NCI-H345 treated with DMSO at 0.1 percent for 48 hours (cell line): ENCODE measurements at regions not wholly inside any gene's neighbourhood (a gene's known extent, or its start where the extent isn't known, plus 50 kb on each side); places are given as distances from the start of the nearest gene placed in this dataset.
"Not testable (repeated sequence)": the region's sequence is repeated elsewhere in the genome, so short reads cannot be mapped to it uniquely, and the experiment has no call there.

Experiments used
- DNase-seq: peaks from one replicate; lab custom pipeline; 2025; ENCODE audit not compliant: unreplicated experiment; lab: John Stamatoyannopoulos, UW

GRCh38 chr5:126139086-126139485, 284.1 kb upstream of the GRAMD2B start:
- no peak for DNase-seq

GRCh38 chr5:126139773-126140172, 283.4 kb upstream of the GRAMD2B start:
- no peak for DNase-seq

GRCh38 chr5:126143622-126144021, 279.6 kb upstream of the GRAMD2B start:
- no peak for DNase-seq

GRCh38 chr5:126150319-126150718, 272.9 kb upstream of the GRAMD2B start:
- DNase-seq, result not testable (repeated sequence)

- not testable (repeated sequence) for DNase-seq
Measured at GRCh38 chr5:126155298-126155697, 267.9 kb upstream of the GRAMD2B start.

GRCh38 chr5:126166368-126166767, 256.8 kb upstream of the GRAMD2B start:
- DNase-seq, result no peak

- DNase-seq, result no peak
Measured at GRCh38 chr5:126168785-126169184, 254.4 kb upstream of the GRAMD2B start.

- no peak for DNase-seq
Measured at GRCh38 chr5:126171916-126172315, 251.3 kb upstream of the GRAMD2B start.

- DNase-seq, result no peak
Measured at GRCh38 chr5:126172812-126173211, 250.4 kb upstream of the GRAMD2B start.

- no peak for DNase-seq
Measured at GRCh38 chr5:126178521-126178920, 244.7 kb upstream of the GRAMD2B start.

- DNase-seq, result no peak
Measured at GRCh38 chr5:126182971-126183695, 240.1 kb upstream of the GRAMD2B start.

GRCh38 chr5:126184474-126184873, 238.7 kb upstream of the GRAMD2B start:
- DNase-seq, result no peak

- no peak for DNase-seq
Measured at GRCh38 chr5:126186210-126186609, 237.0 kb upstream of the GRAMD2B start.

GRCh38 chr5:126188804-126189203, 234.4 kb upstream of the GRAMD2B start:
- no peak for DNase-seq

- no peak for DNase-seq
Measured at GRCh38 chr5:126189231-126189630, 234.0 kb upstream of the GRAMD2B start.

- no peak for DNase-seq
Measured at GRCh38 chr5:126189862-126190261, 233.3 kb upstream of the GRAMD2B start.

- DNase-seq, result no peak
Measured at GRCh38 chr5:126192226-126192625, 231.0 kb upstream of the GRAMD2B start.

GRCh38 chr5:126195410-126196100, 227.7 kb upstream of the GRAMD2B start:
- DNase-seq, result no peak

GRCh38 chr5:126198531-126198930, 224.7 kb upstream of the GRAMD2B start:
- DNase-seq, result peak; percentile 89

- DNase-seq, result peak; percentile 17
Measured at GRCh38 chr5:126199467-126199866, 223.7 kb upstream of the GRAMD2B start.

GRCh38 chr5:126208691-126209090, 214.5 kb upstream of the GRAMD2B start:
- no peak for DNase-seq

- no peak for DNase-seq
Measured at GRCh38 chr5:126210955-126211354, 212.3 kb upstream of the GRAMD2B start.

GRCh38 chr5:126219616-126220015, 203.6 kb upstream of the GRAMD2B start:
- DNase-seq, result no peak
